Ovary (tissue), 3 donors: ENCODE measurements at regions not wholly inside any gene's neighbourhood (a gene's known extent, or its start where the extent isn't known, plus 50 kb on each side); places are given as distances from the start of the nearest gene placed in this dataset.

Experiments used
- EP300 ChIP-seq: sonication (generic); formaldehyde crosslinking; IDR thresholded peaks from one replicate; pipeline ENCODE4 v1.6.1; 2017; ENCODE audit warnings: antibody characterized with exemption
- POLR2A ChIP-seq: fragments of 450-650 bp; IDR thresholded peaks from one replicate; pipeline ENCODE4 v1.6.1; 2017; ENCODE audit warnings: antibody characterized with exemption, mild to moderate bottlenecking, moderate library complexity
- TF ChIP-seq, protein P1 (sequence below), 3 donors: fragments of 450-650 bp in 2 of 3; fragments of 200-600 bp in 1 of 3; IDR thresholded peaks; one replicate each; pipeline versions ENCODE4 v1.5.1 to v1.8.0; 2016 to 2022; ENCODE audit warnings: antibody characterized with exemption in 3 of 3, mild to moderate bottlenecking in 1 of 3
- donor health status: DM: no; HTN: no; CAD: no.

DNA sequence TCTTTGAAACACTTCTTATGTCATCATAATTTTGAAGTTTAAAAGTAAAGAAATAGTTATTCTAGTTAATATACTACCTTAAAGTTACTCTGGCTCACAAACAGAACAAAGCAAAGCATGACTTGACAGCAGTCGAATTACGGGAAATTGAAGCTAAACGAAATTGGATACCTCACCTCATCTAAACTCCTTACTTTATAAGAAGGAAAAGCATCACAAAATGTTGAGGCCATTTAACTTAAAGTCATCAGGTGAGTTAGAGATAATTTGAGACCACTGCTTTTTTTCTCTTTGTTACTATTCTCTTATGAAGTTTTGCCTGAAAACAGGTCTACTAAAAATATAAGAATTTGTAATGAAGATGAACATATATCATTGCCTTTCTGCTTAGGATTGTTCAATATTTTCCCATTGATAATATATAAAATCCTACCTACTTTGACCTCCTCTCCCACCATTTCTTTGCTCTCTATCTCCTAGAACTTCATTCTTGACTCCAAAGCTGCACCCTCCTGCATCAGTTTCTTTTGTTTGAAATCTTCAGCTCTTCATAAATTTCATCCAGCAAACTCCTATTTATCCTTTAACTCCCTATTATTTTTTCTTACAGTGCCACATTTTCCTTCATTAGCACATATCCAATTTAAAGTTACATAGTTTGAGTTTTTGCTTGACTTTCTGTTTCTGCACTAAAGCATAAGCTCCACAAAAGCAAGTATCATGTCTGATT is 510.7 kb upstream of the ZNF337 start:
- TF ChIP-seq, protein P1, sequence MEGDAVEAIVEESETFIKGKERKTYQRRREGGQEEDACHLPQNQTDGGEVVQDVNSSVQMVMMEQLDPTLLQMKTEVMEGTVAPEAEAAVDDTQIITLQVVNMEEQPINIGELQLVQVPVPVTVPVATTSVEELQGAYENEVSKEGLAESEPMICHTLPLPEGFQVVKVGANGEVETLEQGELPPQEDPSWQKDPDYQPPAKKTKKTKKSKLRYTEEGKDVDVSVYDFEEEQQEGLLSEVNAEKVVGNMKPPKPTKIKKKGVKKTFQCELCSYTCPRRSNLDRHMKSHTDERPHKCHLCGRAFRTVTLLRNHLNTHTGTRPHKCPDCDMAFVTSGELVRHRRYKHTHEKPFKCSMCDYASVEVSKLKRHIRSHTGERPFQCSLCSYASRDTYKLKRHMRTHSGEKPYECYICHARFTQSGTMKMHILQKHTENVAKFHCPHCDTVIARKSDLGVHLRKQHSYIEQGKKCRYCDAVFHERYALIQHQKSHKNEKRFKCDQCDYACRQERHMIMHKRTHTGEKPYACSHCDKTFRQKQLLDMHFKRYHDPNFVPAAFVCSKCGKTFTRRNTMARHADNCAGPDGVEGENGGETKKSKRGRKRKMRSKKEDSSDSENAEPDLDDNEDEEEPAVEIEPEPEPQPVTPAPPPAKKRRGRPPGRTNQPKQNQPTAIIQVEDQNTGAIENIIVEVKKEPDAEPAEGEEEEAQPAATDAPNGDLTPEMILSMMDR (IDR thresholded peaks at IDR 0.05), result no peak
- TF ChIP-seq POLR2A (no peak), EP300 (no peak)
